ENCODE measurements at regions not wholly inside any gene's neighbourhood (a gene's known extent, or its start where the extent isn't known, plus 50 kb on each side); places are given as distances from the start of the nearest gene placed in this dataset.

DNA sequence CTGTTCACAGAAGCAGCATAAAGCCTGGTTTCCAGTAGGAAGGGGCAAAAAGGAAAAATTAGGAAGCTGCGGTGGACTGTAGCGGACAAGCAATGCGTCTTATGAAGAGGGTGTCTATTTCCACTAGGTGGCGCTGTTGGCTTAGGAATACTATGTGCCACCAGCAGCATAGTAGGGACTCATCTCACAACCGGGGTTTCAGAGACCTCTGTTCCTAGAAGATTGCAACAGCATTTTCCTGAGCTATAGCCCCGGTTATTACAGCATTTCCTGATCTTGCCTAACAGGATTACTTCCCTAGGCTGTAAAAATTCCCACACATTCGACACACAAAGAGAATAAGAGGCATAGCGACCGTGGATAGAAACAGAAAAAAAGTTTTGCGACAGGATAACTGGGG is 683.0 kb downstream of the TBL1XR1 start:
- H3K9ac ChIP-seq: no peak overlapping the region
- no peak for TF ChIP-seq Cebpa-rat (IDR thresholded peaks at IDR 0.05)
- no peaks in the 10 kb centered on the region for H3K27me3 ChIP-seq
- no peak overlapping the region for H3K27ac ChIP-seq
- no peaks in the 10 kb centered on the region for H3K36me3 ChIP-seq
- no peak overlapping the region for H3K4me2 ChIP-seq
- no peak overlapping the region for H3K4me3 ChIP-seq
- H3K9me3 ChIP-seq: peaks cover 52% of the 10 kb centered on the region
- H4K20me1 ChIP-seq: no peaks in the 10 kb centered on the region
- no peaks in the 10 kb centered on the region for H3K4me1 ChIP-seq

DNA sequence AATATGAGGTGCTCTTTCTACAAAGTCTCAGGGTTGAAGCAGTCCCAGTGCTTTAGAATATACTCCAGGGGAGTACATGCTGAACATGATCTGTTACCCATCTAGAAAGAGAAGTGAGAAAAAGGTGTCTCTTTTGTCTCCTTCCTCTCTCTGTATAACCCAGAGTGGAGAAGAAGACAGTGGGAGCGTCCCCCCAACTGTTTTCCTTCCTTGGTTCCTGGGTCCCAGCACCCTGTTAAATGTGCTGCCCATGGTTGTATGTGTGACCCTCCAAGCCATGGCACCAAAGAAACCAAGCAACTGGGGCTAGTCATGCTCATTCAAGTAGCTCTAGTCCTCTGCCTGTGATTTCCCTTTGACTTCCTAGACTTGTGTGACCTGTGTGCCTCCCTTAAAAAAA is 683.7 kb downstream of the TBL1XR1 start:
- no peak for TF ChIP-seq Cebpa-rat (IDR thresholded peaks at IDR 0.05)
- H4K20me1 ChIP-seq: no peaks in the 10 kb centered on the region
- peaks cover 52% of the 10 kb centered on the region for H3K9me3 ChIP-seq
- no peak overlapping the region for H3K4me3 ChIP-seq
- no peaks in the 10 kb centered on the region for H3K27me3 ChIP-seq
- no peak overlapping the region for H3K4me2 ChIP-seq
- no peaks in the 10 kb centered on the region for H3K4me1 ChIP-seq
- no peak overlapping the region for H3K27ac ChIP-seq
- no peak overlapping the region for H3K9ac ChIP-seq
- no peaks in the 10 kb centered on the region for H3K36me3 ChIP-seq

DNA sequence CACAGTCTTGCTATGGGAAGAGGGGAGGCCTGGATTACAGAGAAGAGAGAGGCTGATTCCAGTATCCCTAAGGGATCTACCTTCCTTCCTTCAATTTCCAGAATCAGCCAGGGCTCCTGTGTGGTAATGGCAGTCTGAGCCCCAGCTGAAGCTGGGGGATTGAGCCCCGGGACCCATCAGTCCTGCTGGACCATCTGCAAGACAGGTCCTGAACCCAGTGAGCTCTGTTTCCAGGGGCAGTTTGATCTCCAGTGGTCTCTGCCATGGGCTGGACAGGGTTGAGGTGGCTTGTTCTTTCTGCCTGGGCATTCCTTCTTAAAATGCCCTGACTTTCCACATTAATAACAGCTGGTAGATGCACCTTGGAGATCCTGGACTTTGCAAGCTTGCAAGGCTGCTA is 685.2 kb downstream of the TBL1XR1 start:
- Histone ChIP-seq H3K36me3 (no peaks in the 10 kb centered on the region), H3K4me1 (no peaks in the 10 kb centered on the region), H3K9ac (no peak overlapping the region), H3K27ac (no peak overlapping the region), H3K4me3 (no peak overlapping the region), H3K4me2 (no peak overlapping the region), H3K9me3 (peaks cover 52% of the 10 kb centered on the region), H4K20me1 (no peaks in the 10 kb centered on the region), H3K27me3 (no peaks in the 10 kb centered on the region)
- TF ChIP-seq Cebpa-rat (IDR thresholded peaks at IDR 0.05): no peak

DNA sequence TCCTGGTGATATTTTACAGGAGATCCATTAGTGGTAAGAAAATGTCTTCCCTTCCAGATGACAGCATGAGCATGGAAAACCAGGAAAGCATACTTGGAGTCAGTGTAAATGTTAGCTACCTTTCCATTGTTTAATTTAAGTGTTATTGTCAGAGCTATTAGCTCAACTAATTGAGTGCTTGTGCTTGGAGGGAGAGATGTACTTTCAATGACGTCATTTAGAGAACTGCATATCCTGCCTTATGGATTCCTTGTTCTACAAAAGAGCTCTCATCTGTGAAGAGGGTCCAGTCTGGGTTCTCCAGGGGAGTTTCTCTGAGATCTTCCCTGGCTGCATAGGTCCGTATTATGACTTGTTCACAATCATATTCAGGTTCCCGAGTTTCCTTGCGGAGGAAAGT is 687.2 kb downstream of the TBL1XR1 start:
- H3K36me3 ChIP-seq: no peaks in the 10 kb centered on the region
- no peak overlapping the region for H3K4me2 ChIP-seq
- peaks cover 42% of the 10 kb centered on the region for H3K9me3 ChIP-seq
- no peak for TF ChIP-seq Cebpa-rat (IDR thresholded peaks at IDR 0.05)
- H3K27me3 ChIP-seq: no peaks in the 10 kb centered on the region
- H3K4me1 ChIP-seq: no peaks in the 10 kb centered on the region
- no peak overlapping the region for H3K27ac ChIP-seq
- H3K4me3 ChIP-seq: no peak overlapping the region
- H4K20me1 ChIP-seq: no peaks in the 10 kb centered on the region
- H3K9ac ChIP-seq: no peak overlapping the region

DNA sequence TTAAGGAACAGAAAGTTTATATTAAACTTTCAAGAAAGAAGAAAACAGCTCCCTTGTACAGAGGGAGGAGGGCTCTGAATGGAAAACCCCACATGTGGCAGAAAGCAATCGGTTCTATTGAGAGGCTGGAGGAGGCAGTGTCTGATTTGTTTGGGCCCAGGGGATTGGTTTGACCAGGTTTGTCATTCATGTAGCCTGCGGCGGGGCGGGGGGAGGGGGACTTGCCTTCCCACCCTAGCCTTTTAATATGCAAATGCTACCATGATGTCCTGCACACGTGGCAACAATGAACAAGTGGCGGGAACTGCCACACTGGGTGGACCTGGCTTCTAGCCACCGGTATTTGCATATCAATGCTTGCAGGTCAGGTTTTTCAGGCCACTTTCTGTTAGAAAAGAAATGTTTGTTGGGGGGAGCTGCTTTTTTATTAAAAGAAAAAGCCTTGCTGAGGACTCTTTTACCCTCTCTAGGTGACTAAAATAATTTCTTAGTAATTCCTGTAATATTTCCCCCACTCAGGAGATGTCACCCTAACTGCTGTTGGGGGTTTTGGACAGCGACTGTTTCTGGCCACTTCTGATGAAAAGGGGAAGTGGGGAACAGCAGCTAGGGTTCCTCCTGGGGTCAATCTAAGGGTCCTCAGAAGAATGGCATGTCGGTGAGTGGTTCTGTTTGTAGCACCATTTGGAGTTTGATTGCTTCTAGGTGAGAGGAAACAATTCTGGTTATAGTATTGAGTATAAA is 691.2 kb downstream of the TBL1XR1 start:
- Histone ChIP-seq H3K36me3 (no peaks in the 10 kb centered on the region), H3K27me3 (no peaks in the 10 kb centered on the region), H3K9ac (no peak overlapping the region), H3K4me1 (no peaks in the 10 kb centered on the region), H3K9me3 (0 out of 2 replicates have a peak, but pooled peaks cover 2% of the 10 kb centered on the region), H3K27ac (no peak overlapping the region), H3K4me3 (no peak overlapping the region), H4K20me1 (no peaks in the 10 kb centered on the region), H3K4me2 (no peak overlapping the region)
- TF ChIP-seq Cebpa-rat (IDR thresholded peaks at IDR 0.05): no peak

DNA sequence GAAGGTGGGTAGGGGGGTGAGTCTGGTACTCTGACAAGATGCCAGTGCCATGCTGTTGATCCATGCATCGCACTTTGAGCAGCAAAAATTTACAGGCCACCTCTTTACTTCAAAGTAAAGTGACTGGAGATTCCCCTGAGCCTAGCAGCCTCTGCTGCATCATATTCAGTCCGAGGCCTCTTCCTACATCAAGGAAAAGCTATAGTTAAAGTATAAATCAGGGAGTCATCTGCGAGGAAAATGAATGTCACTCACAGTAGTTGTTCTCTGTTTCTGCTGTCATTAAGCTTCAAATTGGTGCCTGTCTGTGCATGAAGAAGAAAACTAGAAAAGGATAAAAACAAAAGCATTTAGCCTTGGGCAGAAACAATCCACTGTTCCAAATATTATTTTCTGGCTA is 706.2 kb downstream of the TBL1XR1 start:
- Histone ChIP-seq H3K4me2 (no peak overlapping the region), H3K4me1 (no peaks in the 10 kb centered on the region), H4K20me1 (no peaks in the 10 kb centered on the region), H3K36me3 (no peaks in the 10 kb centered on the region), H3K27me3 (no peaks in the 10 kb centered on the region), H3K27ac (no peak overlapping the region), H3K9ac (no peak overlapping the region), H3K4me3 (no peak overlapping the region), H3K9me3 (no peaks in the 10 kb centered on the region)
- TF ChIP-seq Cebpa-rat (IDR thresholded peaks at IDR 0.05): no peak

DNA sequence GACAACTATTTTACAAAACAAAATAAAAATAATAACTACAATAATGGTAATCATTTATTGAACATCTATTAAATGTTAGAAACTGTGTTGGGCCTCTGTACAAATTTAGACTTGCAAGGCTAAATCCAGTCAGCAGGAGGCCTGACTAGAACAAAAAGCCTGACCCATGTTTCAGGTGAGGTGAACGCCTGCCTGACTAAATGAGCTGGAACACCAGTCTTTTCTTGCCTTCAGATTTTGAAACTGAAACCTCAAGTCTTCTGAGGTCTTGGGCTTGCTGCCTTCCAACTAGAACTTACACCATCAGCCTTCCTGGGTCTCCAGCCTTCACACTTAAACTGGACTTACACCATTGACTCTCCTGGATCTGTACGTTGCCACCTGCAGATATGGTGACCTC is 706.9 kb downstream of the TBL1XR1 start:
- Histone ChIP-seq H3K27ac (no peak overlapping the region), H3K4me3 (no peak overlapping the region), H3K9me3 (no peaks in the 10 kb centered on the region), H4K20me1 (no peaks in the 10 kb centered on the region), H3K36me3 (no peaks in the 10 kb centered on the region), H3K4me2 (no peak overlapping the region), H3K9ac (no peak overlapping the region), H3K4me1 (no peaks in the 10 kb centered on the region), H3K27me3 (no peaks in the 10 kb centered on the region)
- TF ChIP-seq Cebpa-rat (IDR thresholded peaks at IDR 0.05): no peak

DNA sequence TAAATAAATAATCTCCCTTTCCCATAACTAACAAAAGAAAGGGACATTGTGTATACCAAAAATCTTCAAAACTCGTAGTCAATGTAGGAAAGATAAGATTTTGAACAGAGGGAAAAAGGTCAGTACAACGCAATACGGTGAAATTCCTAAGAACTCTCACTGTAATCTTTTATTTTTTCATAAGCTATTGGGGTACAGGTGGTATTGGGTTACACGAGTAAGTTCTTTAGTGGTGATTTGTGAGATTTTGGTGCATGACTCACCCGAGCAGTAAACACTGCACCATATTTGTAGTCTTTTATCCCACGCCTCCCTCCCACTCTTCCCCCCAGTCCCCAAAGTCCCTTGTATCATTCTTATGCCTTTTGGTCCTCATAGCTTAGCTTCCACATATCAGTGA is 718.0 kb downstream of the TBL1XR1 start:
- Histone ChIP-seq H3K27me3 (no peaks in the 10 kb centered on the region), H4K20me1 (no peaks in the 10 kb centered on the region), H3K4me3 (no peak overlapping the region), H3K9me3 (no peaks in the 10 kb centered on the region), H3K9ac (no peak overlapping the region), H3K4me2 (no peak overlapping the region), H3K4me1 (no peaks in the 10 kb centered on the region), H3K27ac (no peak overlapping the region), H3K36me3 (no peaks in the 10 kb centered on the region)
- TF ChIP-seq Cebpa-rat (IDR thresholded peaks at IDR 0.05): no peak

- no peaks in the 10 kb centered on the region for H3K27me3 ChIP-seq
- H3K36me3 ChIP-seq: no peaks in the 10 kb centered on the region
- no peaks in the 10 kb centered on the region for H3K4me1 ChIP-seq
- H3K9ac ChIP-seq: no peak overlapping the region
- H3K9me3 ChIP-seq: no peaks in the 10 kb centered on the region
- H3K4me3 ChIP-seq: no peak overlapping the region
- no peaks in the 10 kb centered on the region for H4K20me1 ChIP-seq
- no peak for TF ChIP-seq Cebpa-rat (IDR thresholded peaks at IDR 0.05)
- no peak overlapping the region for H3K27ac ChIP-seq
- no peak overlapping the region for H3K4me2 ChIP-seq
These were observed 727.5 kb downstream of the TBL1XR1 start for GRCh38 chr3:176469694-176470205.

DNA sequence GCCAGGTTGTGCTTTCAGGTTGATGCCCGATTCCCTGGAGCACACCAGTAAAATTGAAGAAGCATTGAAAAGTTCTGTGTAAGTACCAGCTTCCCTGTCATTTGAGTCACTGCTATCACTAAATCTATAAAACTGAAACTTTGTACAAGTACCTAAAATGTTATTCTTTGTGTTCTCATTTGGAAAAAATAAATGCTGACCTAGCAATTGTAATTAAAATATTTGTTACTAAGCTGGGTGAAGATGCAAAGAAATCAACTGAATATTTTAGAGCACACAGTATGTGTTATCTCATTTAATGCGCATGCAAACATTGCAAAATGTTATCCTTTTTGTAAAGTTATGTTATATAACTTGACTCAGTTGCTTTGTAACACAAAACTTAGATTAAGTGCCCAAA is 733.7 kb downstream of the TBL1XR1 start:
- H3K27me3 ChIP-seq: no peaks in the 10 kb centered on the region
- H3K36me3 ChIP-seq: no peaks in the 10 kb centered on the region
- H3K27ac ChIP-seq: no peak overlapping the region
- no peak overlapping the region for H3K4me3 ChIP-seq
- H4K20me1 ChIP-seq: no peaks in the 10 kb centered on the region
- H3K4me2 ChIP-seq: no peak overlapping the region
- H3K9ac ChIP-seq: no peak overlapping the region
- no peaks in the 10 kb centered on the region for H3K4me1 ChIP-seq
- no peak for TF ChIP-seq Cebpa-rat (IDR thresholded peaks at IDR 0.05)
- no peaks in the 10 kb centered on the region for H3K9me3 ChIP-seq

DNA sequence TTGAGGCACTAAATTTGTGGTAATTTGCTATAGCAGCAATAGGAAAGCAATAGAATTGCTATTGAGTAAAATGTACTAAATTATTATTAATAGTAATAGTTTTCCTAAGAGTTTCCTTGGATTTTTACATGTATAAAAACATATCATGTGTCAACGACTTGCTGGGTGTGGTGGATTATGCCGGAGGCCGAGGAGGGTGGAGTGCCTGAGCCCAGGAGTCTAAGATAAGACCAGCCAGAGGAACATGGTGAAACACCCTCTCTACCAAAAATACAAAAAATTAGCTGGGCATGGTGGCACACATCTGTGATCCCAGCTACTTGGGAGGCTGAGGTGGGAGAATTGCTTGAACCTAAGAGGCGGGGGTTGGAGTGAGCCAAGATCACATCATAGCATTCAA is 749.9 kb downstream of the TBL1XR1 start:
- TF ChIP-seq Cebpa-rat (IDR thresholded peaks at IDR 0.05): no peak
- Histone ChIP-seq H3K4me2 (no peak overlapping the region), H3K27ac (no peak overlapping the region), H3K9me3 (no peaks in the 10 kb centered on the region), H3K9ac (no peak overlapping the region), H4K20me1 (no peaks in the 10 kb centered on the region), H3K4me3 (no peak overlapping the region), H3K27me3 (no peaks in the 10 kb centered on the region), H3K4me1 (no peaks in the 10 kb centered on the region), H3K36me3 (no peaks in the 10 kb centered on the region)
